WTC11 (cell line): ENCODE measurements at regions not wholly inside any gene's neighbourhood (a gene's known extent, or its start where the extent isn't known, plus 50 kb on each side); places are given as distances from the start of the nearest gene placed in this dataset.

Experiments
- CREB1 ChIP-seq: sonication (generic); formaldehyde crosslinking; IDR thresholded peaks from 2 replicates; pipeline ENCODE4 v1.8.0; 2023; ENCODE audit warnings: mild to moderate bottlenecking, missing genetic modification reagents
- NR2C2 ChIP-seq: sonication (generic); formaldehyde crosslinking; IDR thresholded peaks from 2 replicates; pipeline ENCODE4 v1.8.0; 2022; ENCODE audit warnings: mild to moderate bottlenecking, missing genetic modification reagents
- TCF7 ChIP-seq: sonication (generic); formaldehyde crosslinking; IDR thresholded peaks from 2 replicates; pipeline ENCODE4 v1.8.0; 2022; ENCODE audit warnings: mild to moderate bottlenecking, low read depth, missing genetic modification reagents, moderate library complexity
- ZNF232 ChIP-seq: sonication (generic); formaldehyde crosslinking; IDR thresholded peaks from 2 replicates; pipeline ENCODE4 v1.8.0; 2022; ENCODE audit warnings: mild to moderate bottlenecking, missing genetic modification reagents
- ZNF416 ChIP-seq: fragments of 250-450 bp; sonication (Bioruptor Pico); IDR thresholded peaks from 2 replicates; pipeline ENCODE4 v1.9.0; 2021; ENCODE audit warnings: mild to moderate bottlenecking, inconsistent platforms
- TF ChIP-seq, protein P1 (sequence below): fragments of 200-600 bp; IDR thresholded peaks from 2 replicates; pipeline ENCODE4 v1.8.0; 2022; ENCODE audit warnings: antibody characterized with exemption
- TF ChIP-seq, protein P2 (sequence below): sonication (generic); formaldehyde crosslinking; IDR thresholded peaks from 2 replicates; pipeline ENCODE4 v1.8.1; 2023; ENCODE audit warnings: mild to moderate bottlenecking, missing genetic modification reagents, moderate library complexity
- TF ChIP-seq, protein P3 (sequence below): sonication (generic); formaldehyde crosslinking; IDR thresholded peaks from 2 replicates; pipeline ENCODE4 v1.8.1; 2023; ENCODE audit warnings: mild to moderate bottlenecking, missing genetic modification reagents, borderline replicate concordance

DNA sequence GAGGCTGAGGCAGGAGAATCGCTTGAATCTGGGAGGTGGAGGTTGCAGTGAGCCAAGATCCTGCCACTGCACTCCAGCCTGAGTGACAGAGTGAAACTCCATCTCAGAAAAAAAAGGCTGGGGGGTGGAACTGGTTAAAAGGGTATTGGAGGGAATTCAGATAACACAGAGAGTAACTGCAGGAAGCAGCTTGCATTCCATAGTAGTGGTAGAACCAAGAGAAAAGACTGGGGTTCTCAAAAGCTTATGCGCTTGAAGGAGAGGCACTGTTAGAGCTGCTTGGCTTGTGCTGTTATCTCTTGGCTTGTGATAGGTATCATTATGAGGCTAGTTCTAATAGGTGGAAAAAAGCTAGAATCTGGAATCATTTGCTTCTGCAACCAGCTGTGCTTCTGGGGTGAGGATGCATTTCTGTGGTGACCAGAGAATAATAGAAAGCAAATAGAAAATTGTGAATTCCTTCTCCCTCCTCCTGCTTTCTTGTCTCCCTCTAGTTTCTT lies 91.2 kb upstream of the ELOVL6 start:
- TF ChIP-seq, protein P1, sequence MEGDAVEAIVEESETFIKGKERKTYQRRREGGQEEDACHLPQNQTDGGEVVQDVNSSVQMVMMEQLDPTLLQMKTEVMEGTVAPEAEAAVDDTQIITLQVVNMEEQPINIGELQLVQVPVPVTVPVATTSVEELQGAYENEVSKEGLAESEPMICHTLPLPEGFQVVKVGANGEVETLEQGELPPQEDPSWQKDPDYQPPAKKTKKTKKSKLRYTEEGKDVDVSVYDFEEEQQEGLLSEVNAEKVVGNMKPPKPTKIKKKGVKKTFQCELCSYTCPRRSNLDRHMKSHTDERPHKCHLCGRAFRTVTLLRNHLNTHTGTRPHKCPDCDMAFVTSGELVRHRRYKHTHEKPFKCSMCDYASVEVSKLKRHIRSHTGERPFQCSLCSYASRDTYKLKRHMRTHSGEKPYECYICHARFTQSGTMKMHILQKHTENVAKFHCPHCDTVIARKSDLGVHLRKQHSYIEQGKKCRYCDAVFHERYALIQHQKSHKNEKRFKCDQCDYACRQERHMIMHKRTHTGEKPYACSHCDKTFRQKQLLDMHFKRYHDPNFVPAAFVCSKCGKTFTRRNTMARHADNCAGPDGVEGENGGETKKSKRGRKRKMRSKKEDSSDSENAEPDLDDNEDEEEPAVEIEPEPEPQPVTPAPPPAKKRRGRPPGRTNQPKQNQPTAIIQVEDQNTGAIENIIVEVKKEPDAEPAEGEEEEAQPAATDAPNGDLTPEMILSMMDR = no peak
- TF ChIP-seq ZNF232 (CRISPR knock-in tag) (no peak), CREB1 (CRISPR knock-in tag) (no peak), NR2C2 (CRISPR knock-in tag) (no peak), ZNF416 (no peak), TCF7 (CRISPR knock-in tag) (no peak)
- TF ChIP-seq, protein P2, sequence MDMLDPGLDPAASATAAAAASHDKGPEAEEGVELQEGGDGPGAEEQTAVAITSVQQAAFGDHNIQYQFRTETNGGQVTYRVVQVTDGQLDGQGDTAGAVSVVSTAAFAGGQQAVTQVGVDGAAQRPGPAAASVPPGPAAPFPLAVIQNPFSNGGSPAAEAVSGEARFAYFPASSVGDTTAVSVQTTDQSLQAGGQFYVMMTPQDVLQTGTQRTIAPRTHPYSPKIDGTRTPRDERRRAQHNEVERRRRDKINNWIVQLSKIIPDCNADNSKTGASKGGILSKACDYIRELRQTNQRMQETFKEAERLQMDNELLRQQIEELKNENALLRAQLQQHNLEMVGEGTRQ = no peak
- TF ChIP-seq, protein P3, sequence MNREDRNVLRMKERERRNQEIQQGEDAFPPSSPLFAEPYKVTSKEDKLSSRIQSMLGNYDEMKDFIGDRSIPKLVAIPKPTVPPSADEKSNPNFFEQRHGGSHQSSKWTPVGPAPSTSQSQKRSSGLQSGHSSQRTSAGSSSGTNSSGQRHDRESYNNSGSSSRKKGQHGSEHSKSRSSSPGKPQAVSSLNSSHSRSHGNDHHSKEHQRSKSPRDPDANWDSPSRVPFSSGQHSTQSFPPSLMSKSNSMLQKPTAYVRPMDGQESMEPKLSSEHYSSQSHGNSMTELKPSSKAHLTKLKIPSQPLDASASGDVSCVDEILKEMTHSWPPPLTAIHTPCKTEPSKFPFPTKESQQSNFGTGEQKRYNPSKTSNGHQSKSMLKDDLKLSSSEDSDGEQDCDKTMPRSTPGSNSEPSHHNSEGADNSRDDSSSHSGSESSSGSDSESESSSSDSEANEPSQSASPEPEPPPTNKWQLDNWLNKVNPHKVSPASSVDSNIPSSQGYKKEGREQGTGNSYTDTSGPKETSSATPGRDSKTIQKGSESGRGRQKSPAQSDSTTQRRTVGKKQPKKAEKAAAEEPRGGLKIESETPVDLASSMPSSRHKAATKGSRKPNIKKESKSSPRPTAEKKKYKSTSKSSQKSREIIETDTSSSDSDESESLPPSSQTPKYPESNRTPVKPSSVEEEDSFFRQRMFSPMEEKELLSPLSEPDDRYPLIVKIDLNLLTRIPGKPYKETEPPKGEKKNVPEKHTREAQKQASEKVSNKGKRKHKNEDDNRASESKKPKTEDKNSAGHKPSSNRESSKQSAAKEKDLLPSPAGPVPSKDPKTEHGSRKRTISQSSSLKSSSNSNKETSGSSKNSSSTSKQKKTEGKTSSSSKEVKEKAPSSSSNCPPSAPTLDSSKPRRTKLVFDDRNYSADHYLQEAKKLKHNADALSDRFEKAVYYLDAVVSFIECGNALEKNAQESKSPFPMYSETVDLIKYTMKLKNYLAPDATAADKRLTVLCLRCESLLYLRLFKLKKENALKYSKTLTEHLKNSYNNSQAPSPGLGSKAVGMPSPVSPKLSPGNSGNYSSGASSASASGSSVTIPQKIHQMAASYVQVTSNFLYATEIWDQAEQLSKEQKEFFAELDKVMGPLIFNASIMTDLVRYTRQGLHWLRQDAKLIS (CRISPR knock-in tag) = no peak
